HFF-Myc (cell line): ENCODE measurements at regions not wholly inside any gene's neighbourhood (a gene's known extent, or its start where the extent isn't known, plus 50 kb on each side); places are given as distances from the start of the nearest gene placed in this dataset.

Experiments used
- DNase-seq: peaks from one replicate; pipeline ENCODE4 v3.0.0-alpha.2; 2011; ENCODE audit warnings: low read depth; ENCODE audit errors: extremely low read depth
- H3K4me3 ChIP-seq: replicated peaks from 2 replicates; pipeline ENCODE4 v1.5.1; 2011; ENCODE audit warnings: low read depth, mild to moderate bottlenecking, control low read depth, low read length
- TF ChIP-seq, protein P1 (sequence below): IDR thresholded peaks from 2 replicates; pipeline ENCODE4 v1.5.1; 2012; ENCODE audit warnings: mild to moderate bottlenecking, low read depth, low read length, control low read depth; ENCODE audit errors: missing control alignments

- no peak for DNase-seq
- no peak overlapping the region for H3K4me3 ChIP-seq
- TF ChIP-seq, protein P1, sequence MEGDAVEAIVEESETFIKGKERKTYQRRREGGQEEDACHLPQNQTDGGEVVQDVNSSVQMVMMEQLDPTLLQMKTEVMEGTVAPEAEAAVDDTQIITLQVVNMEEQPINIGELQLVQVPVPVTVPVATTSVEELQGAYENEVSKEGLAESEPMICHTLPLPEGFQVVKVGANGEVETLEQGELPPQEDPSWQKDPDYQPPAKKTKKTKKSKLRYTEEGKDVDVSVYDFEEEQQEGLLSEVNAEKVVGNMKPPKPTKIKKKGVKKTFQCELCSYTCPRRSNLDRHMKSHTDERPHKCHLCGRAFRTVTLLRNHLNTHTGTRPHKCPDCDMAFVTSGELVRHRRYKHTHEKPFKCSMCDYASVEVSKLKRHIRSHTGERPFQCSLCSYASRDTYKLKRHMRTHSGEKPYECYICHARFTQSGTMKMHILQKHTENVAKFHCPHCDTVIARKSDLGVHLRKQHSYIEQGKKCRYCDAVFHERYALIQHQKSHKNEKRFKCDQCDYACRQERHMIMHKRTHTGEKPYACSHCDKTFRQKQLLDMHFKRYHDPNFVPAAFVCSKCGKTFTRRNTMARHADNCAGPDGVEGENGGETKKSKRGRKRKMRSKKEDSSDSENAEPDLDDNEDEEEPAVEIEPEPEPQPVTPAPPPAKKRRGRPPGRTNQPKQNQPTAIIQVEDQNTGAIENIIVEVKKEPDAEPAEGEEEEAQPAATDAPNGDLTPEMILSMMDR = no peak
These were observed 190.6 kb upstream of the TCF21 start for GRCh38 chr6:133698272-133698671.

GRCh38 chr6:133699741-133700385 lies 189.1 kb upstream of the TCF21 start:
- DNase-seq = no peak

GRCh38 chr6:133701633-133702331 lies 187.1 kb upstream of the TCF21 start:
- H3K4me3 ChIP-seq = no peak overlapping the region
- TF ChIP-seq, protein P1 = no peak
- no peak for DNase-seq

More at GRCh38 chr6:133699741-133700385, 189.1 kb upstream of the TCF21 start:
- TF ChIP-seq, protein P1 = no peak
- no peak overlapping the region for H3K4me3 ChIP-seq

- no peak for DNase-seq
- TF ChIP-seq, protein P1 = no peak
- no peak overlapping the region for H3K4me3 ChIP-seq
These were observed 184.5 kb upstream of the TCF21 start for GRCh38 chr6:133704371-133704770.

DNA sequence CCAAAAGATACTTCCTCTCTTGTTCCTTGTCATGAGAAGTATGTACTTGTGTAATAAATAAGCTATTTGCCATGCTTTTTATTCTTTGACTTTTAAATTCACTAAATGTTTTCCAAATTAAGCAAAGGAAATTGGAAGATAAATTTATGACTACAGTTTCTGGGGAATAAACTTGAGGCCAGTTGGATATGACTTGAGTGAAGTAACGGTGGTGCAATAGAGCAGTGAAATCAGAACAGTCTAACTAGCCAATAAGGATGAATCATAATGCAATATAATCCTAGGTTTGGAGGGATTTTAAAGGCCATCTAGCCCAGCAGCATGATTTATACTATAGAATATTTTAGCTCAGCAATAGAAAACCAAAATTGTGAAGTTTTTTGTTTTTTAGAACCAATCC lies 183.8 kb upstream of the TCF21 start:
- DNase-seq = no peak
- TF ChIP-seq, protein P1 = no peak
- H3K4me3 ChIP-seq = no peak overlapping the region

DNA sequence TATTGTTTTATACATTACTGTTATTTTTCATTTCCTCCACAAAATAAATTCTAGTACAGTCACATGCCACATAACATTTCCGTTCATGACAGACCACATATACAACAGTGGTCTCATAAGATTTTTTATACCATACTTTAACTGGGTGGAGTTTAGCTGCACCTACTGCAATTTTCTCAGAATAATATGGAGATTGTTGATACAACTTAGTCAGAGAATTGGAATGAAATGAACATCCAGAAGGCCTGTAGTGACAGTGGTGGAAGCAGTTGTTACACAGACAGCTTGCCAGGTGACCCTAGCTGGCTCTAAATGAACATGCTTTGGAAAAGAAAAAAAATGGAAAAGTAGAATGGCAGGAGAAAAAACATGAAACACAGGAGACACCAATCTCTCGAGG lies 183.2 kb upstream of the TCF21 start:
- TF ChIP-seq, protein P1 = no peak
- no peak for DNase-seq
- H3K4me3 ChIP-seq = no peak overlapping the region
